Stomach (tissue), 8 donors: ENCODE measurements at regions not wholly inside any gene's neighbourhood (a gene's known extent, or its start where the extent isn't known, plus 50 kb on each side); places are given as distances from the start of the nearest gene placed in this dataset.

ENCODE experiments used
- DNase-seq, 2 donors: peaks; one replicate each; pipeline versions ENCODE4 v3.0.0 to v3.0.0-alpha.2; 2013 to 2019
- H3K27ac ChIP-seq, 5 donors: fragments of 200-600 bp in 4 of 5; sonication (generic) in 4 of 5; one replicate each; pipeline ENCODE4 v1.5.1; 2013 to 2019; ENCODE audit warnings: mild to moderate bottlenecking in 1 of 5, moderate library complexity in 1 of 5
- H3K27me3 ChIP-seq, 3 donors: fragments of 200-600 bp; sonication (generic); one replicate each; pipeline ENCODE4 v1.5.1; 2017 to 2019; ENCODE audit warnings: mixed run types in 1 of 3
- H3K36me3 ChIP-seq, 4 donors: fragments of 200-600 bp; sonication (generic); 1 replicate in 3 of 4; 2 replicates in 1 of 4; pipeline ENCODE4 v1.5.1; 2016 to 2019
- H3K4me1 ChIP-seq, 4 donors: fragments of 200-600 bp; sonication (generic); one replicate each; pipeline ENCODE4 v1.5.1; 2016 to 2019
- H3K4me3 ChIP-seq, 4 donors: fragments of 200-600 bp; sonication (generic) in 3 of 4; one replicate each; pipeline ENCODE4 v1.5.1; 2016 to 2019; ENCODE audit warnings: mild to moderate bottlenecking in 1 of 4
- H3K9me3 ChIP-seq, 4 donors: fragments of 200-600 bp; sonication (generic); one replicate each; pipeline ENCODE4 v1.5.1; 2016 to 2019
- CTCF ChIP-seq, 7 experiments: fragments of 450-650 bp in 4 of 7; fragments of 200-600 bp in 3 of 7; sonication (generic) in 3 of 7; IDR thresholded peaks; one replicate each; pipeline ENCODE4 v1.5.1; 2016 to 2019; ENCODE audit warnings: antibody characterized with exemption in 7 of 7, control low read depth in 2 of 7, mild to moderate bottlenecking in 1 of 7
- EP300 ChIP-seq: sonication (generic); formaldehyde crosslinking; IDR thresholded peaks from one replicate; pipeline ENCODE4 v1.6.1; 2017; ENCODE audit warnings: antibody characterized with exemption
- POLR2A ChIP-seq, 4 donors: fragments of 450-650 bp; IDR thresholded peaks; one replicate each; pipeline ENCODE4 v1.6.1; 2016; ENCODE audit warnings: antibody characterized with exemption in 4 of 4, control low read depth in 2 of 4, mild to moderate bottlenecking in 1 of 4, moderate library complexity in 1 of 4
- POLR2AphosphoS5 ChIP-seq, 3 donors: sonication (generic); formaldehyde crosslinking; IDR thresholded peaks; one replicate each; pipeline ENCODE4 v1.6.1; 2016; ENCODE audit warnings: antibody characterized with exemption in 3 of 3
- WGBS, 5 donors: extraction: QIAGEN DNeasy Blood & Tissue Kit in 3 of 5; methylation state at CpG; one replicate each; pipeline versions ENCODE4 v1.1.5 to v1.1.7; 2013 to 2018; 5-methylcytosine and 5-hydroxymethylcytosine counted together
- intact Hi-C: fragments of 100-400 bp; cut with DNase I; formaldehyde crosslinking; loops from one replicate; pipeline ENCODE4 v1.15.1; 2023; ENCODE audit warnings: low total_unique reads
- donor health status: healthy with polysubstance abuse.
- donor health status: Bipolar disorder and iron deficiency.
- donor health status: healthy.

- peaks cover 0 to 3% (median 0%) of the 10 kb centered on the region in 3 donors for H3K27me3 ChIP-seq
- TF ChIP-seq CTCF (IDR thresholded peaks at IDR 0.05) (no peak), POLR2AphosphoS5 (IDR thresholded peaks at IDR 0.05) (no peak), POLR2A (IDR thresholded peaks at IDR 0.05) (no peak), EP300 (no peak)
- no peak overlapping the region for H3K4me3 ChIP-seq
These were observed 63.9 kb upstream of the SMIM21 start for GRCh38 chr18:75491361-75491760.

GRCh38 chr18:75489493-75490190 lies 62.1 kb upstream of the SMIM21 start:
- H3K9me3 ChIP-seq, result no peaks in the 10 kb centered on the region
- H3K27ac ChIP-seq, result peak overlapping the region in 1 of 5 donors; percentile 14
- intact Hi-C loops, result no loop called here
- peaks cover 0 to 3% (median 0%) of the 10 kb centered on the region in 3 donors for H3K27me3 ChIP-seq
- H3K36me3 ChIP-seq, result no peaks in the 10 kb centered on the region
- TF ChIP-seq CTCF (IDR thresholded peaks at IDR 0.05) (no peak), POLR2AphosphoS5 (IDR thresholded peaks at IDR 0.05) (peak in 1 of 3 donors; percentile 22), EP300 (no peak), POLR2A (IDR thresholded peaks at IDR 0.05) (no peak)
- H3K4me1 ChIP-seq, result no peaks in the 10 kb centered on the region
- no peak for DNase-seq
- H3K4me3 ChIP-seq, result no peak overlapping the region
- 73 to 83% (median 78%) methylated on average over 13 of the region's 13 CpGs for WGBS, 5 donors

More at GRCh38 chr18:75491361-75491760, 63.9 kb upstream of the SMIM21 start:
- no peak overlapping the region for H3K27ac ChIP-seq
- no peaks in the 10 kb centered on the region for H3K9me3 ChIP-seq
- no peaks in the 10 kb centered on the region for H3K4me1 ChIP-seq
- intact Hi-C loops, result no loop called here
- no peaks in the 10 kb centered on the region for H3K36me3 ChIP-seq
- DNase-seq, result no peak
- WGBS, 5 donors, result 64 to 89% (median 79%) methylated on average over 5 of the region's 5 CpGs

- intact Hi-C loops, result no loop called here
- Histone ChIP-seq H3K36me3 (no peaks in the 10 kb centered on the region), H3K4me1 (no peaks in the 10 kb centered on the region), H3K27me3 (no peaks in the 10 kb centered on the region), H3K27ac (no peak overlapping the region), H3K4me3 (no peak overlapping the region), H3K9me3 (peaks cover 0 to 20% (median 9%) of the 10 kb centered on the region in 4 donors)
- DNase-seq, result no peak
- TF ChIP-seq CTCF (IDR thresholded peaks at IDR 0.05) (no peak), EP300 (no peak), POLR2A (IDR thresholded peaks at IDR 0.05) (no peak)
- 79 to 89% (median 84%) methylated on average over 3 of the region's 3 CpGs for WGBS, 5 donors
These were observed 56.2 kb upstream of the SMIM21 start for GRCh38 chr18:75483662-75484061.

- H3K9me3 ChIP-seq, result peaks cover 0 to 20% (median 9%) of the 10 kb centered on the region in 4 donors
- no peak overlapping the region for H3K4me3 ChIP-seq
- TF ChIP-seq POLR2AphosphoS5 (IDR thresholded peaks at IDR 0.05) (no peak), EP300 (no peak), POLR2A (IDR thresholded peaks at IDR 0.05) (no peak), CTCF (IDR thresholded peaks at IDR 0.05) (no peak)
- no peak for DNase-seq
- H3K36me3 ChIP-seq, result no peaks in the 10 kb centered on the region
- H3K27ac ChIP-seq, result no peak overlapping the region
- H3K27me3 ChIP-seq, result no peaks in the 10 kb centered on the region
- intact Hi-C loops, result no loop called here
- no peaks in the 10 kb centered on the region for H3K4me1 ChIP-seq
These were observed 55.4 kb upstream of the SMIM21 start for GRCh38 chr18:75482880-75483279.
